ENCODE measurements at regions not wholly inside any gene's neighbourhood (a gene's known extent, or its start where the extent isn't known, plus 50 kb on each side); places are given as distances from the start of the nearest gene placed in this dataset.
"Not testable (repeated sequence)": the region's sequence is repeated elsewhere in the genome, so short reads cannot be mapped to it uniquely, and the experiment has no call there.

GRCh38 chr6:121703129-121703528, 267.7 kb downstream of the GJA1 start:
- not testable (repeated sequence) for TF ChIP-seq POLR2A, POLR2AphosphoS5 (IDR thresholded peaks at IDR 0.05; ENCODE audit: low read depth, low read length)
